ENCODE measurements at regions not wholly inside any gene's neighbourhood (a gene's known extent, or its start where the extent isn't known, plus 50 kb on each side); places are given as distances from the start of the nearest gene placed in this dataset.

DNA sequence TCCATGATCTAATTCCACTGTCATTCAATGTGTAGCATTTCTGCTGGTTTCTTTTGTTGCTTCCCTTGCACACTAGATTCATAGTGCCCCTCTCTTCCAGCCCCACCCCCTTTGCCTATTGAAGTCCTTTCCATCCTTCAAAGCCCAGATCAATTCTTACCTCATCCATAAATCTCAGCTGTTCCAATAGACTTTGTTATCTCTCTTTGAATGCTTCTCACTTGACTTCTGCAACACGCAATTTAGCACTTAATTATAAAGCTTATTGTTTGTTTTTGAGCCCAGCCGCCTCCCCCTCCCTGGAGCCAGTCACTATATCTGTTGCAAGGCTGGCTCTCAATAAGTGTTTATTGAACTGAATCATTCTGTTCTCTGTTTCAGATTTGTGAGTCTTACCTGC is 174.6 kb upstream of the TBL1XR1 start:
- H3K9me3 ChIP-seq (ENCODE audit: control insufficient read depth, low read length), result no peaks in the 10 kb centered on the region
- TF ChIP-seq CTCF (IDR thresholded peaks at IDR 0.05), result no peak
- no peaks in the 10 kb centered on the region for H3K79me2 ChIP-seq
- H3K27me3 ChIP-seq (ENCODE audit: control insufficient read depth, insufficient read depth, low read length), result no peaks in the 10 kb centered on the region
- H3K36me3 ChIP-seq (ENCODE audit: control insufficient read depth, insufficient read depth, low read length), result no peaks in the 10 kb centered on the region
- no peak overlapping the region for H3K4me2 ChIP-seq (ENCODE audit: low read length)
- H3K4me1 ChIP-seq, result no peaks in the 10 kb centered on the region
- no peak overlapping the region for H3K27ac ChIP-seq
- H3K9ac ChIP-seq, result no peak overlapping the region
- no peak overlapping the region for H3K4me3 ChIP-seq (ENCODE audit: low read depth, low read length)
- no peak overlapping the region for H2AFZ ChIP-seq

- TF ChIP-seq CTCF (IDR thresholded peaks at IDR 0.05), result no peak
- Histone ChIP-seq H3K27me3 (ENCODE audit: control insufficient read depth, insufficient read depth, low read length) (no peaks in the 10 kb centered on the region), H3K9ac (no peak overlapping the region), H3K27ac (no peak overlapping the region), H3K9me3 (ENCODE audit: control insufficient read depth, low read length) (no peaks in the 10 kb centered on the region), H2AFZ (no peak overlapping the region), H3K4me3 (ENCODE audit: low read depth, low read length) (no peak overlapping the region), H3K4me1 (no peaks in the 10 kb centered on the region), H3K4me2 (ENCODE audit: low read length) (no peak overlapping the region), H3K79me2 (no peaks in the 10 kb centered on the region), H3K36me3 (ENCODE audit: control insufficient read depth, insufficient read depth, low read length) (no peaks in the 10 kb centered on the region)
These were observed 177.0 kb upstream of the TBL1XR1 start for GRCh38 chr3:177374323-177374722.

DNA sequence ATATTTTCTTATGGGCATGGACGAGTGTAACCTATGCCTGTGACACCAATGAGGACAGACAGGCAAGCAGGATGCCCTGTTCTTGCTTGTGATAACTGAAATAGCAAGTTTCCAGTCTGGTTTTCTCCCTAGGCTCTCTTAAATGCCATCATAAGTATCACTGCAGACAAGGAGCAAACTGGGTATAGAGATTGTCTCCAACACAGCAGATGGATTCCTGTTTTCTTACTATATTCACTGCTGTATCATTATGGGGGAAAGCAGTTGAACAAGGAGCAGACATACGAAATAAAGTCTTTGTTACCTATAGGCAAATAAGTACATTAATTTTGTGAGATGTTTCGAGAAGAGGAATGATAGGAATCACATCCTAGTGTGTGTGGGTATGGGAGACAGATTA is 178.0 kb upstream of the TBL1XR1 start:
- Histone ChIP-seq H3K4me2 (ENCODE audit: low read length) (no peak overlapping the region), H3K4me3 (ENCODE audit: low read depth, low read length) (no peak overlapping the region), H3K27me3 (ENCODE audit: control insufficient read depth, insufficient read depth, low read length) (no peaks in the 10 kb centered on the region), H3K36me3 (ENCODE audit: control insufficient read depth, insufficient read depth, low read length) (no peaks in the 10 kb centered on the region), H3K4me1 (no peaks in the 10 kb centered on the region), H3K9ac (no peak overlapping the region), H3K79me2 (no peaks in the 10 kb centered on the region), H3K27ac (no peak overlapping the region), H3K9me3 (ENCODE audit: control insufficient read depth, low read length) (no peaks in the 10 kb centered on the region), H2AFZ (no peak overlapping the region)
- TF ChIP-seq CTCF (IDR thresholded peaks at IDR 0.05), result no peak

DNA sequence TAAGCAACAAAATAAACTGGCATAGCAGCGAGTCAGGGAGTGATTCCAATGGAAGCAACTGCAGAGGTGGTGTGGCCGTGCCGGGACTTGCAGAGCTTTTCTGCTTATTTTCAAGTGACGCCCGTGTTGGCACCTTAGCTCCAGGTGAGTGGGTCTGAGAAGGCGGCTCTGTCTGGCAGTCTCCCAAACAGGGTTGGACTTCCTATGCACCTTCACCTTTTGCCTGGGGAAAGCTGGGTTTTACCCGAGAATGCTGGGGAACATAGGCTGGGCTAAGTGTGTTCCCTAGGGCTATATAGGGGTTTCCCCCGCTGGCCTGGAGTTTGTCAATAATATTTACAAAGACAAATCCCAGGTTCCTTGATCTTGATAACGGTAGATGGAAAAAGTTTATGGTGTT is 179.9 kb upstream of the TBL1XR1 start:
- Histone ChIP-seq H3K9me3 (ENCODE audit: control insufficient read depth, low read length) (no peaks in the 10 kb centered on the region), H3K4me2 (ENCODE audit: low read length) (no peak overlapping the region), H2AFZ (no peak overlapping the region), H3K4me1 (no peaks in the 10 kb centered on the region), H3K79me2 (no peaks in the 10 kb centered on the region), H3K27me3 (ENCODE audit: control insufficient read depth, insufficient read depth, low read length) (no peaks in the 10 kb centered on the region), H3K4me3 (ENCODE audit: low read depth, low read length) (no peak overlapping the region), H3K27ac (no peak overlapping the region), H3K9ac (no peak overlapping the region), H3K36me3 (ENCODE audit: control insufficient read depth, insufficient read depth, low read length) (no peaks in the 10 kb centered on the region)
- TF ChIP-seq CTCF (IDR thresholded peaks at IDR 0.05), result no peak

GRCh38 chr3:177378168-177378567 is 180.9 kb upstream of the TBL1XR1 start:
- Histone ChIP-seq H2AFZ (no peak overlapping the region), H3K36me3 (ENCODE audit: control insufficient read depth, insufficient read depth, low read length) (no peaks in the 10 kb centered on the region), H3K27me3 (ENCODE audit: control insufficient read depth, insufficient read depth, low read length) (no peaks in the 10 kb centered on the region), H3K9ac (no peak overlapping the region), H3K4me1 (no peaks in the 10 kb centered on the region), H3K4me2 (ENCODE audit: low read length) (no peak overlapping the region), H3K79me2 (no peaks in the 10 kb centered on the region), H3K27ac (no peak overlapping the region), H3K9me3 (ENCODE audit: control insufficient read depth, low read length) (no peaks in the 10 kb centered on the region), H3K4me3 (ENCODE audit: low read depth, low read length) (no peak overlapping the region)
- TF ChIP-seq CTCF (IDR thresholded peaks at IDR 0.05), result no peak
